Ammon's horn (tissue), 1 donor: ENCODE measurements at regions not wholly inside any gene's neighbourhood (a gene's known extent, or its start where the extent isn't known, plus 50 kb on each side); places are given as distances from the start of the nearest gene placed in this dataset.
A peak's percentile ranks its signal among the peaks of the same experiment; 100 is the strongest.
"Not testable (repeated sequence)": the region's sequence is repeated elsewhere in the genome, so short reads cannot be mapped to it uniquely, and the experiment has no call there.

Source experiments
- DNase-seq: peaks from one replicate; pipeline ENCODE4 v3.0.0-alpha.2; 2016; ENCODE audit warnings: low spot score

DNA sequence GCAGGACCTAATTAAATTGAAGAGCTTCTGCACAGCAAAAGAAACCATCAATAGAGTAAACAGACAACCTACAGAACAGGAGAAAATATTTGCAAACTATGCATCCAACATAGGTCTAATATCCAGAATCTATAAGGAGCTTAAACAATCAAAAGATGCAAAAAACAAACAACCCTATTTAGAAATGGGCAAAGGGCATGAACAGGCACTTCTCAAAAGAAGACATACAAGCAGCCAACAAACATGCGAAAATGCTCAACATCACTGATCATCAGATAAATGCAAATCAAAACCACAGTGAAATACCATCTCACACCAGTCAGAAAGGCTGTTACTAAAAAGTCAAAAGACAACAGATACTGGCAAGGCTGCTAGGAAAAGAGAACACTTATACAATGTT lies 189.2 kb downstream of the CYP26B1 start:
- not testable (repeated sequence) for DNase-seq

DNA sequence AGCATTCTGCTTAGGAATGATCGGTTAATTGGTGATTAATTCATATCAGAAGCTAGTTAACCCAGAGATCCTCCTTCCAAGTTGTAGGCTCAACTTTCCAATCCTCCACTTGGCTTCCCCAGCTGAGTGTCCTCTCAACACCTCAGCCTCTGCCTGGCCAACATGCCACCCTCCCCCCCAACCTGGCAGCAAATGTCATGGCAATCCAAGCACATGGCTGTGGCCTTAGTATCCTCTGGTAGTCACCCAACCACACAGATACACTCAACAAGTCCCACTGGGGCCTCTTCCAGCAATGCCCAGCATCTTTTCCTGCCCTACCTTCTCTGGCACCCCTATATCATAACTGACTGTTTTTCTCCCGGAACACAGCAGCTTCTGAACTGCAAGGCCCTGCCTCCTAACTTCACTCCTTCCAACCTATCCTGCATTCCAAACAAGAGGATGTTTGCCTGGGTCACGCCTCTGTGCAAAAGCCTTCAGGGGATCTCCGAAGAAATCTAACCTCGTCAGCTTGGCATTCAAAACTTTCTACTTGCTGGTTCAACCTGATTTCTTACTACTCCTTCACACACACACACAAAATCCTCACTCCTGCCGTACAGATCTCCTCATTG lies 195.0 kb downstream of the CYP26B1 start:
- no peak for DNase-seq

DNA sequence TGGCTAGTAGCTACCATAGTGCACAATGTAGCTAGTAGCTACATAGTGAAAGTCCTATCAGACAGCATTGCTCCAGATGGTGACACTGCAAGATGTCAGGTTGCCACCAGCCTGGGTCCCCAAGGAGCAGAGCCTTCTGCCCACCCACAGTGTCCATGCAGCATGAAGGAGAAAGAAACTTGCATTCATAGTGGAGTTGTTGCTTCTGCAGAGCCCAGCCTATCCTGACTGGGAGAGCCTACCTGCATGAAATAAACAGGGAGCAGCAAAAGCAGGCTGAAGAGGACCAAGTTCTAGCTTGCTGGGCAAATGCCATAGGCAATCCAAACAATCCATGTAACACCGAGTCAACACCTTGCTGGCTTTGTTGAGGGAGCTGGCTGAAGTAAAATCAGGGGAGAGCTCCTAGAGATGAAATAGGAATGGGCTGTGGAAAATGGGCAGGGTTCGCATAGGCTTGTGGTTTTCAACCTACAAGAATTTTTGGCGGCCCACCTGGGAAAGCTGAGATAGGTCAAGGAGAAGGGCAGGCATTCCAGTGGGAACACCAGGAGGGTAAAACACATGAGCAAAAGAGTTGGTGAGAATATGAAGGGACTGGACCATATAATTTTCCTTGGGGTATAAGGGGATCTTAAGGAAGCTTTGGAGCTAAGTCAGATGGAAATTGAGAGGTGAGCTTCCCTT lies 195.8 kb downstream of the CYP26B1 start:
- DNase-seq, result no peak

DNA sequence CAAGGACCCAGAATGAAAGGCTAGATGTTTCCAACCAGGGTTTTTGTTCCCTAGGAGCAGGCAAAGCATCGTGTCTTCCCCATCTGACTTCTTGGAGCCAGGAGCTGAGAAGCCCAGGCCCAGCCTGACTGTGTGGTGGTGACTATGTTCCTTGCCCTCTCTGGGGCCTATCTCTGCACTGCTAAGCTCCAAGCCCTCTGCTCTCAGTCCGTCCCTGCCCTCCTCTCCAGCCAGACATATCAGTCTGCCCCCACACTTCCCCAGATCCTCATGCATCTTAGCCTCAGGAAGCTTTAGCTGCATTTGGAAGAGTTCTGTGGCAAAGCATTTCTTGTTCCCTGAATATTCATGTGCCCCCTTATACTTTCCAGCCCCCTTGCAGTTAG lies 196.6 kb downstream of the CYP26B1 start:
- DNase-seq, result no peak

DNA sequence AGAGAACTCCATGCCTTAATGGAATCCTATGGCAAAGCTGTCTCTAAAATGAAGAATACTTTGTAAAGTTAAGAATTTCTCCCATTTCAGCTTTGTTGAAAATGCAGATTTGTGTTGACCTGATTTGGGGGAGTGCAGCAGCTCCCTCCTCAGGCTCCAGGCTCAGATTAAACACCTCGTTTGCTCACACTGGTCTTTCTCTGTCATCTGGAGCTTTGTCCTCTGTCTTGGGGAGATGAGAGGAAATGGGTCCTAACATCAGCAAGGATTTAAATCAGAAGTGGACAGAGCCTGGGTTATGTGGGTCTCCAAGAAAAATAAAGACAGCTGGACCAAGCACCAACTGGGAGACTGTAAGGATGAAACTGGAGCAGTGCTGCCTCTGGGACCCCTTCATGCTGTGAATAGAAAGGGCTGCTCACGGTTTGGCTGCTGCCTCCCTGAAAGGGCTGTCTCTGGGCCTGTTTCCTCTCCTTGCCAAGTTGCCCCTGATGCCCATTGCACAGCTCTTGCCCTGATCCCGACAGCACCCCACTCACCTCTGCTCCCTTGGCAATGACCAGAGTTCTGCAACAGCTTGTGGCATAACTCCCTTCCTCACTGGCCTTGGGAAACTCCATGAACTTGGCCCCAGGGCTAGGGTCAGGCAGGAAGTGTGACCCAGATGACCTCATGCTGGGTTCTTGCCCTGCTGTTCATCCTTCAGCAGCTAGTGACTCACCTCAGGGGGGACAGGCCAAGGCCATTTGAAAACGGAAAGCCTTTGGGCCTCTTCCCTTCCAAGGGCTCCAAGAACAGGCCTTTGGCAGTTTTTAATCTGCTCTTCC lies 197.2 kb downstream of the CYP26B1 start:
- no peak for DNase-seq

DNA sequence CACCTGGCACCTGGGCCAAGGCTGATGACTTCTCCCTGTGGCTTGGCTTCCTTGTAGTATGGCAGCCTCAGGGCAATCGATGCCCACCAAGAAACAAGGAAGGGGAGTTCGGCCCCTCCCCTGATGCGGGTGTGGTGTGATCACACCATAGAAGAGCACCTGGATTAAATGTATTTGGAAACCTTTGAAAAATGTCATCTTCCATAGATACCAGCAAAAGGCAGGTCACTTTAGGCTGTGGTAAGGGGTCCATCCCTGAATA lies 198.2 kb downstream of the CYP26B1 start:
- DNase-seq, result no peak

DNA sequence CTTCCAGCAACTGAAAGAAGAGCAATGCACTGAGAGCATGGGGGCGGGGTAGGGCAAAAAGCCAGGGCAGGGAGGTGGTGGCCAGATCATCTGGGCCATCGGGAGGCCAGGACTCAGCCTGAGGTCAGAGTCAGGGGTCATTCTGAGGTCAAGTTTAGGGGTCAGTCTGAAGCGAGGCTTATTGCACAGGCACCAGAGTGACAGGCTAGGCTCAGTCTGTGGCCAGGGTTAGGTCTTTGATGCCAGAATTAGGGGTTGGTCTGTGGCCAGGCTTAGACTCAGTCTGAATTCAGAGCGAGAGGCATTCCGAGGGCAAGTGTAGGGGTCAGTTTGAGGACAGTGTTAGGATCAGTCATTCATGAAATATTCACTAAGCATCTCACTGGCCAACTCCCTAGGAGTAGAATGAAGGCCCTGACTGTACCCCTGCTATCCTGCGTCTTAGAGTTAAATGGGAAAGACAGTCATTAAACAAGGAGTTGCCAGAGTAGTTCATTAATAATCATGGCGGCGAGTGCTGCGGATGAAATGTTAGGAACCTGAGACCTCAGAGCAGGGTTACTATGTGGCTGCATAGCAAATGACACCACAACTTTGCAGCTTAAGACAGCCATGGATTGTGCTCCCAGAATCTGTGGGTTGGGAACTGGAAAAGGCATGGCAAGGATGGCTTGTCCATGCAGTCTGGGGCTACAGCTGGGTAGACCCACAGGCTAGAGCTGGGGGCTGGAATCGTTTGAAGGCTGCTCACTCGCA lies 198.7 kb downstream of the CYP26B1 start:
- DNase-seq, result no peak

DNA sequence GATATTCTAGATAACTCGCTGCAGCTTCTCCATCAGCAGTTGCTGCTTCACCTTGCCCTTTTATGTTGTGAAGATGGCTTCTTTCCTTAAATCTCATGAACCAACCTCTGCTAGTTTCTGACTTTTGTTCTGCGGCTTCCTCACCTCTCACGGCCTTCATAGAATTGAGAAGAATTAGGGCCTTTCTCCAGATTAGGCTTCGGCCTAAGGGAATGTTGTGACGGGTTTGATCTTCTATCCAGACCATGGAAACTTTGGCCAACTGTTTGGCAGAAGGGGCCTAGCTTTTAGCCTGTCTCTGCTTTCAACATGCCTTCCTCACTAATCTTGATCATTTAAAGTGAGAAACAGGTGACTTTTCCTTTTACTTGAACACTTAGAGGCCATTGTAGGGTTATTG lies 199.9 kb downstream of the CYP26B1 start:
- no peak for DNase-seq

DNA sequence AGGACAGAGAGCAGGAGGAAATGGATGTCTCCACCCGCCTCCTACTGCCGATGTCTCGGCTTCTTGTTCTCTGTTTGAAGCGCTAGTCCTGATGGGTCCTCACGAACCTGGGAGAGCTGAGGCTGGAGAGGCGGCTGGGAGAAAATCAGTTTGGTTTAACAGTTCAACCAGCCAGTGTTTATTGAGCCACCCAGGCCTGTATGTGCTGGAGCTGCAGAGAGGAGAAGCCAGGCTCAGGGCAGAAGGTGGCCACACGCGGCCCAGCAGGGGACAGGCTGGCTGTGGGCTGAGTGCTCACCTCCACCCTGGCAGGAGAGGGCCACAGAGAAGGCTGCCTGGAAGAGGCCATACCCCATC lies 202.1 kb downstream of the CYP26B1 start:
- DNase-seq, result no peak

DNA sequence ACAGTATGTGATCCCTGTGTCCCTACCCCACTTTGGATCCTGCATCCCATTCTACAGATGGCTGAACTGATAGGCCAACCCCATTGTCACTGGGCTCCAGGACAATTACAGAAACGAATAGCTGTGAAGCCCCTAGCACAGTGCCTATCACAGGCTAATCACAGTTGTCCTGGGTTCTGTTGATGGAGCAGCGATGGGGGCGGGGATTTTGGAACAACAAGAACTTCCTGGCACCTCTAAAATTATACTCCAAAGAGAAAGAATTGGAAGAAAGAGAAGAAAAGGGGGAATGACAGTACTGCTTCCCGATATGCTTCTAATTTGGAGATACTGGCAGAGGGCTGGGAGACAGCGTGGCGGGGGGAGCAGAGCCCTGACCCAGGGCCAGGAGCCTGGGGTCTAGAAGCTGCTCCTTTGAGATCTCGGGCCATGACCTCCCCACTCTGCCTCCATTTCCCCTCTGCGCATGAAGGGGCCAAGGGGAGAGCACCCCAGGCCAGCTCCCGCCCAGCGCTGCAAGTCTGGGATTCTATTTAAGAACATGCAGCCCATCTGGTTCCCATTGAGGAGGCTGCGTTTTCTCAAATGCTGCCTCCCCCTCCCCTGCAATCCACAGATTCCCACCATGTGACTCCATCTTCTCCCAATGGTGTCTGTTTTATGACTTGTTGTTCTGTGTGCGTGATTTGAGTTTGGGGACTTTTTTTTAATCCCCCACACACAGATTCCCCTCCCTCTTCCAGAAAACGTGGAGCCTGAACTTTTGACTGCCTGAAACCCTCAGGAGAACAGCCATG lies 202.7 kb downstream of the CYP26B1 start:
- no peak for DNase-seq

DNA sequence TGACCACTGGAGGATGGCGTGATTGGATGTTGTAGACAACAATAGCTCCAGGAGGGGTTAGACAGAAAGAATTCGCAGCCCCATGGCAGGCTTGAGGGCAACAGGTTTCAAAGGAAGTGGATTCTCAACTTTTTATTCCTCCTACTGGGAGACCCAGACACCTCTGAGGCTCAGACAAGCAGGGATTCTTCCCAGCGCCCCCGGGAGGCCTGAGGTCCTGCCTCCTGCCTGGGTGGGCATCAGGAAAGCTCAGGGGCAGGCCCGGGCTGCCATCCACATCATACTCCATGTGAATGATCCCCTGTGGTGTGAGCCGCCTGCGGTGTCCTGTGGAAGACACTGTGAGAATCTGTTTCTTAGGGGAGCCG lies 203.5 kb downstream of the CYP26B1 start:
- DNase-seq, result no peak

DNA sequence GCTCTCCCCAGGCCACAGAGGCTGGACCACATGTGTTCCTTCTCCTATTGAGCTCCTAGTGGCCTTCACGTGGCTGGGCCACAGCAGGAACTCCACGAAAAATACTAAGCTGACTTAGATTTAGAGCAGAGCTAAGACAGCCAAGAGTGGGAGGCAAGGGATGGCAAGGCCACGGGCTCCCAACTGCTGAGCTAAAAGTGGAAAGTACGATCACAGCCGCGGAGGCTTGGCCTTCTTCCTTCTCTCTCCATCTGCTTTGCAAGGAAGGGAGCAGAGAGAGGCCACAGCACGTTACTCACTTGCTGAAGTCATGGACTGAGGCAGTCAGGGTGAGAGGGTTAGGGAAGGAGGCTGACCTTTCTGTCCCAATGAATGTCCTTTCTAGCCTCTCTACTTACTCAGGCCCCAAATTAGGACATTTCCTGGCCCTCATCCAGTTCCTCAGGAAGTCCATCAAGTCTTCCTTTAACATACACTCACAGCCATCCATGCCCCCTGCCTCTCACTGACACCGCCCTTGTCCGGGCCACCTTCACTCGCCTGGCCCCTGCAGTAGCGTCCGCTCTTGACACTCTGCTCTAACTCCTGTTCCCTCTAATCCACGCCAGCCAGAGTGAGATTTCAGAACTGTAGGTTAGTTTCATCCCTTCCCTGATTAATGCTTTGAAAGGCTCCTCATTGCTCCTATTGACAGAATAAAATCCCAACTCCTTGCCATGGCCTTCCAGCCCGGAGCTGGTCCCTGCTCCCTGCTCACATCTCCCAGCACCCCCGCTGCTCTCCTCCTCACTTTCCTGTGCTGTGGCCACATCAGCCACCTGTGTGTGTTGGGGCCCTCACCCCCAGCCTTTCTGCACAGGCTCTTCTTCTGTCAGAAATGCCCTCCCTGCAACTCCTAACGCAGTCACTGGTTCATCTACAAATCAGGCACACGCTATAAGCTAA lies 204.2 kb downstream of the CYP26B1 start:
- DNase-seq, result peak; percentile 43

DNA sequence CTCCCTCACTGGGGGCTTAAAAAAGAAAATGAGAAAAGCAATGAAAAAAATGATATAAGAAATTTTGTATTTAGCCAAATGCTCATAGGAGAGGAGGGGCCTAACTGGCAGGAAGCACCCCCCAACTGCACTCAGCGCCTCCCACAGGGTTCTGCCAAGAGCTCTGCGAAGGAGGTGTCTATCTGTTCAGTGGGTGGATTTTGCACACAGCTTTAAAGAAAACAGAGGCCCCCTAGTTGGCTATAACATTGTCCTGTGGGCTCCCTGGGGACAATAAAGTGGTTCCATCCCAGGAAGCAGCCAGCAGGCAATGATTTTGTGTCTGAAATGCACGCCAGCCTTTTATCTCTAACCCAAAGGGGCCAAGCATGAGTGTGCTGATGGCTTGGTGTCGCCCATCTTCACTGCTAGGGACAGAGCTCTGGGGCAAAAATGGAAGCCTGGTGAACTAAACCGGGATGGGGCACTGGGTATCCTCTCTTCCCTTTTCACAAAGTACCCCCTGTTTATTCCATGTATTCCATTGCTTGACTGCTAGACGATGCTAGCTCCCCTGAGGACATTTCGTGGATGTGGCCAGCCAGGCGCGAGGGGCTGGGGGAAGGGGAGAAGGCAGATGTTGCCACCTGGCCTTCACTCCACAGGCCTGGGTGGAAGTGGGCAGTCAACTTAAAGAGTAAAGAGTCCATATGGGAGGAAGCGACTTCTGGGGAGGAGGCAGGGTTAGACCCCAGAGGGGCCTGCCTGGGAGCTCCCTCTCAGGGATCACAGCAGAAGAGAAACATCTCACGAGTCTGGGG lies 205.7 kb downstream of the CYP26B1 start:
- DNase-seq, result peak; percentile 49

DNA sequence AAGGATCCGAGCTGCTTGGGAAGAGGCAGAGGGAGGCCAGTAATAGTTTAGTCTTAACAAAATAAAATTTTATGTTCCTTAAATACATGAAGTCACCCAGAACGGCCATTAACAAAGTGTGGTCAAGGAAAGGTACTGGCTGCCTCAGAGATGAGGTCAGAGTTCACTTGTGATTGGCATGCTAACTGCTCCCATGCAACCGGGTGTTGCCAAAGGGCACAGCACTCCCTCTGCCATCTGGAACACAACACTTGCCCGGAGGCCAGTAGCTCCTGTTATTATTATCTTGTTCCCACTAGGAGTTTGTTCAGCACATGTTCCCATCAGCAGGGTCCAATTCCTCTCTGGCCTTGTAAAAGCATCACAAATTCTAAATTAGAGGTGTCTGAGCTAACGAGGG lies 207.0 kb downstream of the CYP26B1 start:
- no peak for DNase-seq

DNA sequence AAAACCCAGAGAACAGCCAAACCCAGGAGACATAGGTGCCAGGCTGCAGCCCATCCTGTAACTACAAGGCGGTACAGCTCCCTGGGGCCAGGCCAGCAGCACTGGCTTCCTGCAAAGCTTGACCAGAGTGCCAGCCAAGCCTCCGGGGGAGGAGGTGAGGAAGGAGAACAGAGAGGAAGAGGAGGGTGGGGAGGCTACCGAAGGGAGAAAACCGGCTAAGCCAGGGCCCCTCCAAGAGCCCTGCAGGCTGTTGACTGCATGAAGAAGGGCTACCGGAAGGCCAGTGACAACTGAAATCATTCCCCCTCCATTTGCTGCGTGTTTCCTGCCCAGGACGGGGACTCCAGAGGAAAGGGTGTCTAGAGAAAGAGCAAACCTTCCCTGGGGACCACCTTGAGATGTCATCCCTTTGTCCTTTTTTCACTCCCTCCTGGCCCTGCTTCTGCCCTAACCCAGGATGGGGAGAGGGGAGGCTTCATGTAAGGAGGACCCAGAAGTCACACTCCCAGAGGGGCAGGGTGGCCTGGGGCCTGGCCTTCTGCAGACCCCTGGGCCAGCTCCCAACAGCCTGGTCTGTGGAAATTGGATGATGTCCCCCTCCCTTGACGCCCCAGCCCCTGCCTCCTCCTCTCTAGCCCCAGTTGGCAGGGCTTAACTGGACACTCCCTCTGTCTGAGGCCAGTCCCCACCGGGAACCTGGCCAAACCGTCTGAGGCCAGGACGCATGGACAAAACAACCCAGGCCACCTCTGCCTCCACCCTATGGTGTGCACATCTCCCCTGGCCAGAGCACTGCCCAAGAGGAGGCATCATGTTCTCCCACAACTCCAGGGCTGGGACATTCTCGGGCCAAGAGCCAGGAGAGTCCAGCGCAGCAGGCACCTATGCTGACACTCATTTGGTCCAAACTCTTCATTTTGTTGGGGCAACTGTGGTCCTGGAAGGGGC lies 207.8 kb downstream of the CYP26B1 start:
- no peak for DNase-seq

DNA sequence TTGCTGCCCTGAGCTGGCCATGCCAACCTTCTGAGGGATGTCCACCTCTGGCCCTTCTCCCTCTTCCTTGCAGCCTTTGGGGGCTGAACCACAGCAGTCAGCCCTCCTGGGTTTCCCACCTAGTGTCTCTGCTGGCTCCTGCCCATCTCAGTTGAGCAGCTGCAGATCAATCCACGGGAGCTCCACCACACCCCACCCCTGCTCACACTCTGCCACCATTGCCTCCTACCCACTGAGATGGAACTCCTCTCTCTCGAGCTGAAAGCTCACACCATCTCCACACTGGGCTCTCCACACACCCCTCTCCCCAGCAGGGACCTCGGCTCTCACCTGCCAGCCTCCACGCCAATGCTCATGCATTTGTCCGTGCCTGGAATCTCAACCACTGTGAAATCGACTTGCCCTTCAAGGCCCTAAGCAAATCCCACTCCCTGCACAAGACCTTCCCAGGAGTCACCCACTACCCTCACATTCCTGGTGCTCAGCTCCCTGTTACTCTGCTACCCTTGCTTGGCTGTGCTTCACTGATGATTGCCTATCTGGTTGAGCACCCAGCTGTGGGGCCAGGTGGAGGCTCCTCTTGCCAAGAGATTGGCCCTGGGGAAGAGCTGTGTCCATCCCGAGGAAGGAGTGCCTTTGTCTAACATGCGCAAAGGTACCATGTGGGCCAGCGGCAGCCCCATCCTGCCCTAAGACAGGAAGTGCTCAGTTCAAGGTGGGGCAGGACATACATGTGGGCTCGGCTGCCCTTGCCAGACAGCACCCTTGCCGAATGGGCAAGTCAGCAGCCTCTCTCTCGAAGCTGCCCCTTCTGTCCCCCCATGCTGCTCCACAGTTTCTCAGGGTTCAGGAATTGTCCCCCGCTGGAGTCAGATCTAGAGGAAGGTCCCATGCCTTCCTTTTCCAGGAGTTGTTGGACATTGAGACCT lies 208.7 kb downstream of the CYP26B1 start:
- no peak for DNase-seq

DNA sequence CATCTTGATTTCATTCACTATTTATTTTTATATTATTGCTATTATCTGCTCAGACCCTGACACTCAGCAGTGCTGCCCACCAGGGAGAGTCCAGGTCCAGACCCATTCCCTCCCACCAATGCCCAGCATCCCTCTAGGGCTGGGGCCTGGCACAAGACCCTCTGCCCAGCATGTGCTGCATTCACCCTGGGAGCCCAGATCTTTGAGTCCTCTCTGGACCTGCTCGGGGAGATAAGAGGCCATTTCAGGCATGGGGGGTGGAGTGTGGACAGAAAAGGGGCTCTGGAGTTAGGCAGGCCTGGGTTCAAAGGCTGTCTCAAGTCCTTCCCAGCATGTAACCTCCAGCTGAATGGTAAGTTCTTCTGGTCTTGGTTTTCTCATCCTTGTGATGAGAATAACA lies 209.6 kb downstream of the CYP26B1 start:
- no peak for DNase-seq

DNA sequence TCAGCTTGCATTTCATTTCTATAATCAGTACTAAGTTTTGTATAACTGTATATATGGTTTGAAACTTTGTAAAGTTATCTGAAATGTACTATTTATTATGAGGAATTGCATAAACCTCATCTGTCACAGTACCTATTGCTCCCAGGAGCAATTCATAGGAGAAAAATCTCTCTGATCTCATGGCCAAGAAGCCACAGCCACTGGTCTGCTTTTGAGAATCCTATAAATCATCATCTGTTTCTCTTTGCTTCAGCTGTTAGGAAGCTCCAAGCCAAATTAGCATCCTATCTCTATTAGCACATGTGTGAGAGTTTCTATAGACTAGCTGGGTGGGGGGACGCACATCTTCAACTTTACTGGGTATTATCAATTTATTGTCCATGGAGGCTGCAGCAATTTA lies 210.3 kb downstream of the CYP26B1 start:
- DNase-seq, result no peak
